OCI-LY3 (cell line): ENCODE measurements at regions not wholly inside any gene's neighbourhood (a gene's known extent, or its start where the extent isn't known, plus 50 kb on each side); places are given as distances from the start of the nearest gene placed in this dataset.

Source experiments
- H2AFZ ChIP-seq: fragments of 200-600, 300-600 bp; shearing (Covaris generic); 2 replicates; pipeline ENCODE4 v1.6.0; 2014; ENCODE audit warnings: antibody characterized with exemption, low read depth, low read length
- H3K27ac ChIP-seq: fragments of 200-600, 300-600 bp; sonication (generic); 2 replicates; pipeline ENCODE4 v1.5.1; 2014; ENCODE audit warnings: mild to moderate bottlenecking, low read length, moderate library complexity, mixed read lengths
- H3K27me3 ChIP-seq: fragments of 200-600, 300-600 bp; sonication (generic); 2 replicates; pipeline ENCODE4 v1.6.1; 2014; ENCODE audit warnings: low read depth, low read length, mixed read lengths
- H3K36me3 ChIP-seq: fragments of 200-600, 300-600 bp; sonication (generic); replicated peaks from 2 replicates; pipeline ENCODE3; 2014; ENCODE audit warnings: low read depth, low read length, mixed read lengths
- H3K4me1 ChIP-seq: fragments of 300-600, 200-600 bp; sonication (generic); 2 replicates; pipeline ENCODE4 v1.6.1; 2014; ENCODE audit warnings: low read length, mixed read lengths
- H3K4me2 ChIP-seq: fragments of 200-600, 300-600 bp; sonication (generic); 2 replicates; pipeline ENCODE4 v1.6.1; 2014; ENCODE audit warnings: low read length, mixed read lengths
- H3K4me3 ChIP-seq: fragments of 300-600, 200-600 bp; sonication (generic); 2 replicates; pipeline ENCODE4 v1.5.1; 2014; ENCODE audit warnings: antibody characterized with exemption, mild to moderate bottlenecking, low read length, moderate library complexity
- H3K79me2 ChIP-seq: fragments of 300-600, 200-600 bp; shearing (Covaris generic); 2 replicates; pipeline ENCODE4 v1.6.1; 2014; ENCODE audit warnings: mild to moderate bottlenecking, low read length, mixed read lengths
- H3K9ac ChIP-seq: fragments of 300-600, 200-600 bp; shearing (Covaris generic); 2 replicates; pipeline ENCODE4 v1.6.0; 2014; ENCODE audit warnings: mild to moderate bottlenecking, low read length, moderate library complexity
- H3K9me3 ChIP-seq: fragments of 200-600, 300-600 bp; shearing (Covaris generic); 2 replicates; pipeline ENCODE4 v1.6.1; 2014; ENCODE audit warnings: low read length, mixed read lengths; ENCODE audit not compliant: insufficient read depth
- H4K20me1 ChIP-seq: fragments of 200-600, 300-600 bp; sonication (generic); 2 replicates; pipeline ENCODE4 v1.6.1; 2016; ENCODE audit warnings: low read length, mixed read lengths; ENCODE audit not compliant: insufficient read depth
- CTCF ChIP-seq: fragments of 200-600, 300-600 bp; sonication (generic); IDR thresholded peaks from 2 replicates; pipeline ENCODE4 v1.5.1; 2014; ENCODE audit warnings: antibody characterized with exemption, low read length, low read depth
- EZH2phosphoT487 ChIP-seq: fragments of 200-600 bp; shearing (Covaris generic); IDR thresholded peaks from 2 replicates; pipeline ENCODE4 v1.6.1; 2018; ENCODE audit warnings: antibody characterized with exemption, mixed run types, low read depth

GRCh38 chr18:22021701-22022100, 147.7 kb upstream of the GATA6 start:
- Histone ChIP-seq H3K4me2 (no peak overlapping the region), H3K27ac (no peak overlapping the region), H3K4me1 (no peaks in the 10 kb centered on the region), H2AFZ (no peak overlapping the region), H3K36me3 (no peaks in the 10 kb centered on the region), H4K20me1 (no peaks in the 10 kb centered on the region), H3K9me3 (no peaks in the 10 kb centered on the region), H3K9ac (no peak overlapping the region), H3K4me3 (no peak overlapping the region), H3K27me3 (no peaks in the 10 kb centered on the region), H3K79me2 (no peaks in the 10 kb centered on the region)
- no peak for TF ChIP-seq EZH2phosphoT487
- no peak for TF ChIP-seq CTCF

- no peaks in the 10 kb centered on the region for H3K36me3 ChIP-seq
- H3K4me2 ChIP-seq, result no peak overlapping the region
Observed at GRCh38 chr18:22024924-22025323, 144.5 kb upstream of the GATA6 start.

DNA sequence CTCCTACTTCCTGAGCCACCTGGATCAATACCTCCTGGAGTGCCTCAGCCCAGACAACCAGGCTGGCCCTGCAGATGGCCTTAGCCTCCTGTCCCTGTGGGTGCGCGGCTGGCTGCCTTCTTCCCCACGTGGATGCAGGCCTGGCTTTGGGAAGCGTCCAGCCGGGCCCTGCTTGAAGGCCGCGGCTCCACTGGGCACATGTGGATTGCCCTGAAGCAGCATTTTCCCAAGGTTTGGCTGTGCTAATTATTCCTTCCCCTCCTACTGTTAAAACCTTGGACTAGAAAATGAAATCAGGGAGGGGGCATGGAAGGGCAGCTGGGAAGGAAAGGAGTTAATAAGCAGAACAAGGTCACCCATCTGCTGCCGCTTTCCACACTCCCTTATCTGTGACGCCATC, 143.0 kb upstream of the GATA6 start:
- H4K20me1 ChIP-seq, result no peaks in the 10 kb centered on the region
- H2AFZ ChIP-seq, result no peak overlapping the region
- H3K4me3 ChIP-seq, result no peak overlapping the region
- no peak for TF ChIP-seq EZH2phosphoT487
- TF ChIP-seq CTCF, result no peak
- H3K79me2 ChIP-seq, result no peaks in the 10 kb centered on the region
- no peak overlapping the region for H3K9ac ChIP-seq
- H3K9me3 ChIP-seq, result no peaks in the 10 kb centered on the region
- H3K4me1 ChIP-seq, result no peaks in the 10 kb centered on the region
- no peak overlapping the region for H3K4me2 ChIP-seq
- H3K36me3 ChIP-seq, result no peaks in the 10 kb centered on the region
- H3K27me3 ChIP-seq, result no peaks in the 10 kb centered on the region
- H3K27ac ChIP-seq, result no peak overlapping the region

More at GRCh38 chr18:22024924-22025323, 144.5 kb upstream of the GATA6 start:
- H3K79me2 ChIP-seq, result no peaks in the 10 kb centered on the region
- H3K27me3 ChIP-seq, result no peaks in the 10 kb centered on the region
- TF ChIP-seq EZH2phosphoT487, result no peak
- no peak for TF ChIP-seq CTCF
- no peak overlapping the region for H3K9ac ChIP-seq
- no peak overlapping the region for H2AFZ ChIP-seq
- H3K4me1 ChIP-seq, result no peaks in the 10 kb centered on the region
- no peaks in the 10 kb centered on the region for H4K20me1 ChIP-seq
- no peak overlapping the region for H3K4me3 ChIP-seq
- H3K9me3 ChIP-seq, result no peaks in the 10 kb centered on the region
- H3K27ac ChIP-seq, result no peak overlapping the region

- no peaks in the 10 kb centered on the region for H3K79me2 ChIP-seq
- H3K27ac ChIP-seq, result no peak overlapping the region
- no peak for TF ChIP-seq EZH2phosphoT487
- no peak for TF ChIP-seq CTCF
- no peaks in the 10 kb centered on the region for H3K36me3 ChIP-seq
- no peak overlapping the region for H2AFZ ChIP-seq
- H4K20me1 ChIP-seq, result no peaks in the 10 kb centered on the region
- H3K4me1 ChIP-seq, result peaks cover 5% of the 10 kb centered on the region
- H3K9me3 ChIP-seq, result no peaks in the 10 kb centered on the region
- H3K4me3 ChIP-seq, result no peak overlapping the region
- no peak overlapping the region for H3K4me2 ChIP-seq
- no peaks in the 10 kb centered on the region for H3K27me3 ChIP-seq
- no peak overlapping the region for H3K9ac ChIP-seq
Observed at GRCh38 chr18:22026889-22027288, 142.5 kb upstream of the GATA6 start.
